Subcutaneous abdominal adipose tissue (tissue), 5 donors: ENCODE measurements at regions not wholly inside any gene's neighbourhood (a gene's known extent, or its start where the extent isn't known, plus 50 kb on each side); places are given as distances from the start of the nearest gene placed in this dataset.

Source experiments
- H3K27ac ChIP-seq: one replicate; pipeline ENCODE4 v1.7.0; 2013; ENCODE audit warnings: low read depth, mild to moderate bottlenecking, inconsistent platforms, low read length, moderate library complexity
- H3K27me3 ChIP-seq, 5 donors: one replicate each; pipeline ENCODE4 v1.7.0; 2013; ENCODE audit warnings: low read length in 5 of 5, inconsistent platforms in 1 of 5; ENCODE audit not compliant: control insufficient read depth in 5 of 5, insufficient read depth in 4 of 5
- H3K36me3 ChIP-seq, 5 donors: one replicate each; pipeline ENCODE4 v1.7.0; 2013; ENCODE audit warnings: low read length in 5 of 5; ENCODE audit not compliant: control insufficient read depth in 5 of 5, insufficient read depth in 5 of 5
- H3K4me1 ChIP-seq, 5 donors: one replicate each; pipeline ENCODE4 v1.7.0; 2013; ENCODE audit warnings: low read length in 5 of 5, mild to moderate bottlenecking in 3 of 5, moderate library complexity in 1 of 5; ENCODE audit not compliant: control insufficient read depth in 5 of 5, insufficient read depth in 5 of 5
- H3K4me3 ChIP-seq, 5 donors: one replicate each; pipeline ENCODE4 v1.7.0; 2013; ENCODE audit warnings: low read length in 5 of 5, low read depth in 1 of 5
- H3K9ac ChIP-seq, 5 donors: one replicate each; pipeline ENCODE4 v1.7.0; 2013; ENCODE audit warnings: low read length in 5 of 5, mild to moderate bottlenecking in 4 of 5, moderate library complexity in 3 of 5
- H3K9me3 ChIP-seq, 5 donors: one replicate each; pipeline ENCODE4 v1.7.0; 2013; ENCODE audit warnings: low read length in 5 of 5; ENCODE audit not compliant: control insufficient read depth in 5 of 5
- donor health status: healthy.
- donor health status: healthy.
- donor health status: healthy.
- donor health status: healthy.
- donor health status: healthy.

GRCh38 chr10:52437205-52437646, 123.1 kb downstream of the DKK1 start:
- no peaks in the 10 kb centered on the region for H3K36me3 ChIP-seq
- H3K9me3 ChIP-seq: no peaks in the 10 kb centered on the region
- no peak overlapping the region for H3K9ac ChIP-seq
- no peaks in the 10 kb centered on the region for H3K27me3 ChIP-seq
- no peak overlapping the region for H3K4me3 ChIP-seq
- peaks cover 0 to 3% (median 0%) of the 10 kb centered on the region in 5 donors for H3K4me1 ChIP-seq
- H3K27ac ChIP-seq: no peak overlapping the region

GRCh38 chr10:52438119-52438518, 124.0 kb downstream of the DKK1 start:
- H3K4me3 ChIP-seq: no peak overlapping the region
- H3K36me3 ChIP-seq: no peaks in the 10 kb centered on the region
- peaks cover 0 to 3% (median 0%) of the 10 kb centered on the region in 5 donors for H3K4me1 ChIP-seq
- no peak overlapping the region for H3K9ac ChIP-seq
- H3K27me3 ChIP-seq: no peaks in the 10 kb centered on the region
- H3K9me3 ChIP-seq: no peaks in the 10 kb centered on the region
- H3K27ac ChIP-seq: no peak overlapping the region

DNA sequence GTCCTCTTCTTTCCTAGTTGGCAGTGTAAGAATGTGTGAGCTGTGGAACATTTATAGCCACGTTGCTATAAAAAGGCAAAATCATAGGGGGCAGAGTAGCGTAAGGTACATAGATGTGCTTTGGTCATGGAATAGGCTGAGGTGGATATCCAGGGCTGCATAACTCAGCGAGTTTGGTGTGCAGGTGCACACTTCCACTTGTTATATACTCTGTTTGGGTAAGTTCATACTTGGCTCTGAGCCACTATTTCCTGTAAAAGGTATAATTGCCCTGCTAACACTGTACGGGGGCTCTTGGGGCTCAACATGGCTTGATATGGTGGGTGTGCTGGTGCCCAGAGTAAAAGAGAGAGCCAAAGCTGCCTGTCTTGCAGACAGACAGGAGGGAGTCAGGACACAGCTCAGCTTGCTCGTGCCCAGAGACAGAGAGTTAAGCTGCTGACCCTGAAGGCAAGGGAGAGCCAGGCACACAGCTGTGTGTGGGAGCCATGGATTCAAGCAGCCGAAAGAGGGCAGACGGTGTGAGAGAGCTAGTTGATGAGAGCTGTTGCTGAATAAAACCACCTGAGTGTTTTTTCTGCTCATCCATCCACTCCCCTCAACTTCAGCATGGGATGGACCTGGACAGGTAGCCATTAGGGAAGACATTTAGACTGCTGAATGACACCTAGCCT, 126.7 kb downstream of the DKK1 start:
- Histone ChIP-seq H3K4me1 (peaks cover 0 to 14% (median 7%) of the 10 kb centered on the region in 5 donors), H3K9ac (no peak overlapping the region), H3K9me3 (no peaks in the 10 kb centered on the region), H3K4me3 (no peak overlapping the region), H3K36me3 (no peaks in the 10 kb centered on the region), H3K27ac (no peak overlapping the region), H3K27me3 (no peaks in the 10 kb centered on the region)

GRCh38 chr10:52442576-52442975, 128.5 kb downstream of the DKK1 start:
- no peak overlapping the region for H3K4me3 ChIP-seq
- H3K9ac ChIP-seq: no peak overlapping the region
- H3K27me3 ChIP-seq: no peaks in the 10 kb centered on the region
- H3K9me3 ChIP-seq: no peaks in the 10 kb centered on the region
- no peak overlapping the region for H3K27ac ChIP-seq
- H3K36me3 ChIP-seq: no peaks in the 10 kb centered on the region
- peaks cover 0 to 14% (median 7%) of the 10 kb centered on the region in 5 donors for H3K4me1 ChIP-seq

- Histone ChIP-seq H3K36me3 (no peaks in the 10 kb centered on the region), H3K27ac (no peak overlapping the region), H3K4me1 (peaks cover 0 to 14% (median 7%) of the 10 kb centered on the region in 5 donors), H3K9me3 (no peaks in the 10 kb centered on the region), H3K9ac (no peak overlapping the region), H3K4me3 (no peak overlapping the region), H3K27me3 (no peaks in the 10 kb centered on the region)
Measured at GRCh38 chr10:52443419-52444388, 129.6 kb downstream of the DKK1 start.

GRCh38 chr10:52446391-52446790, 132.3 kb downstream of the DKK1 start:
- H3K4me3 ChIP-seq: no peak overlapping the region
- no peaks in the 10 kb centered on the region for H3K27me3 ChIP-seq
- H3K27ac ChIP-seq: no peak overlapping the region
- no peaks in the 10 kb centered on the region for H3K9me3 ChIP-seq
- H3K9ac ChIP-seq: no peak overlapping the region
- H3K36me3 ChIP-seq: no peaks in the 10 kb centered on the region
- H3K4me1 ChIP-seq: peaks cover 0 to 16% (median 7%) of the 10 kb centered on the region in 5 donors

GRCh38 chr10:52447931-52448353, 133.9 kb downstream of the DKK1 start:
- Histone ChIP-seq H3K27me3 (no peaks in the 10 kb centered on the region), H3K9me3 (no peaks in the 10 kb centered on the region), H3K27ac (no peak overlapping the region), H3K4me1 (peaks cover 0 to 16% (median 7%) of the 10 kb centered on the region in 5 donors), H3K36me3 (no peaks in the 10 kb centered on the region), H3K4me3 (no peak overlapping the region), H3K9ac (no peak overlapping the region)

DNA sequence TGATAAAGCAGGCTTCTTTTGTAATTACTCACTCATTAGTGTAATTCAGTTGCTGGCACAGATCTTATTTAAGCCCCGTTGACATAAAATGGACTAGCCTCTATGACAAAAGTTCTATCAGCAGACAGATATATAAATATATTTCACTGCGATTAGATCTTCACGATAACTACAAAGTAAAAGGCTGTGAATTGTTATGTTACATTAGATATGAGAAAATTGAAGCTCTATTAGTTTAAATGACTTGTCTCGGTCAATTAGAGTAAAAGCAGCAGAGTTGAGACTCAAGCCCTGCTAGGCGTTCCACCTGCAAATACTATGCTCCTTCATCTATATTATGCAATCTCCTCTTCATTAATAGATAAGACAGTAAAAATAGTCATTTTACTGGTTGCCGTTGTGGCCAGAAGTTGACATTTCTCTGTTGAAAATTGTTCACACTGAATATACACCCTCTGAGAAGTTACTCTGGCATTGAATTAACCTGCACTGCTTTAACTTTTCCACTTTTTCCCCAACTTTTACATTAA, 136.7 kb downstream of the DKK1 start:
- Histone ChIP-seq H3K4me1 (peaks cover 0 to 4% (median 0%) of the 10 kb centered on the region in 5 donors), H3K4me3 (no peak overlapping the region), H3K27me3 (no peaks in the 10 kb centered on the region), H3K27ac (no peak overlapping the region), H3K9ac (no peak overlapping the region), H3K36me3 (no peaks in the 10 kb centered on the region), H3K9me3 (no peaks in the 10 kb centered on the region)

- H3K9ac ChIP-seq: no peak overlapping the region
- no peak overlapping the region for H3K27ac ChIP-seq
- H3K4me1 ChIP-seq: peaks cover 0 to 4% (median 0%) of the 10 kb centered on the region in 5 donors
- no peaks in the 10 kb centered on the region for H3K27me3 ChIP-seq
- H3K4me3 ChIP-seq: no peak overlapping the region
- H3K9me3 ChIP-seq: no peaks in the 10 kb centered on the region
- H3K36me3 ChIP-seq: no peaks in the 10 kb centered on the region
Measured at GRCh38 chr10:52451817-52452216, 137.7 kb downstream of the DKK1 start.
